Activated CD8-positive, alpha-beta memory T cell treated with anti-CD3 and anti-CD28 coated beads for 24 hours (primary cell): ENCODE measurements at regions not wholly inside any gene's neighbourhood (a gene's known extent, or its start where the extent isn't known, plus 50 kb on each side); places are given as distances from the start of the nearest gene placed in this dataset.
"Not testable (repeated sequence)": the region's sequence is repeated elsewhere in the genome, so short reads cannot be mapped to it uniquely, and the experiment has no call there.

ENCODE experiments used
- DNase-seq: peaks from one replicate; pipeline ENCODE4 v3.0.0-alpha.2; 2020

DNA sequence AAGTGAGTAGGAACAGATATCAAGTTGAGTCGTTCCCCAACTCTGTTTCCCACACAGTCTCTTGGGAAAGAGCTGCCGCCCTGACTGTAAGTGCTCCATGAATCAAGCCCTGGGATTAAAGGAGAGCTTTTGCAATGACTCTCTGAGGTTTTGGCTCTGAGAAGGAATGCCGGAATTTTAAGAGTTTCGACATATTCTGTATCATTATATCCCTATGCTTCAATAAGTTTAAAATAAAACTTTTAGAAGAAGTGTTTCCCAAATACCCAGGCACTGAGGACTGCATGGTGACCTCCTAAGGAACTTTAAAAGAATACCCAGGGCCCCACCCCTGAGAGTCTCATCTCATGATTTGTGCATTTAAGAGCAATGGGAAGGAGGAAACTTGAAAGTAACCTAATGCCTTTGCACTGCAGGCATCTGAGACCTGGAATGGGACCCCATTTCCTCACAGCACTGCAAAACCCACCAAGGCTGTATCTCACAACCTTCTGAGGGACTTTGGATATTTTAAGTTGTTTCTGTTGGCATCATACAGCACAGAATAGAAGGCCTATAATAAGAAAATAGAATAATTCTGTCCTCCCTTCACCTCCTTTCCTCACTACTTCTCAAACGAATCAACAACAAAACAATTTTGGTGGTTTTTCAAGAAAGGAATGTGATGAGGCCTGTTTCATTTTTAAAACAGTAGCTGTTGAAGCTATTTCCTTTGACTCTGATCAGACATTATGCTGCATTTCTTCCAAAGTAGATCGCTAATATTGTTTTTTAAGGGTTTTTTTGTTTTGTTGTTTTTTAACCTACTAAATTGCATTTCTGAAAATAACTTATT lies 121.2 kb downstream of the GASK1B start:
- no peak for DNase-seq

GRCh38 chr4:158050942-158051341 lies 121.9 kb downstream of the GASK1B start:
- no peak for DNase-seq

DNA sequence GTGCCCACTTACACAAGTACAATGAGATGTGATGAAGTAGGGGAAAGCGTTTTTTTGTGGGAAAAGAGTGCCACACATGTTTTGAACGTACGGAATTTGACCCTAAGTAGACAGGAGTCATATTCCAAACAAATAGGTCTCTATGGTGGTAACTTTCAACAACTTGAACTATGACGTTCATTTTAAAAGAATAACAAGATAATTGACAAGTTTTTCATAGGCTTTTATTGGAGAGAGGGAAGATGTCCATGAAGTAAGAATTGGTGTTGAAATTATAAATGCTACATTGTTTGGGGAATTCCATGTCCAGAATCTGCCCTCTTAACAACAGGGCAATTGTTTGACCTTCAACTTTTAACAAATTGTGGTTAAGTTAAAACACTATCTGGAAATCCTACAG lies 126.5 kb downstream of the GASK1B start:
- no peak for DNase-seq

DNA sequence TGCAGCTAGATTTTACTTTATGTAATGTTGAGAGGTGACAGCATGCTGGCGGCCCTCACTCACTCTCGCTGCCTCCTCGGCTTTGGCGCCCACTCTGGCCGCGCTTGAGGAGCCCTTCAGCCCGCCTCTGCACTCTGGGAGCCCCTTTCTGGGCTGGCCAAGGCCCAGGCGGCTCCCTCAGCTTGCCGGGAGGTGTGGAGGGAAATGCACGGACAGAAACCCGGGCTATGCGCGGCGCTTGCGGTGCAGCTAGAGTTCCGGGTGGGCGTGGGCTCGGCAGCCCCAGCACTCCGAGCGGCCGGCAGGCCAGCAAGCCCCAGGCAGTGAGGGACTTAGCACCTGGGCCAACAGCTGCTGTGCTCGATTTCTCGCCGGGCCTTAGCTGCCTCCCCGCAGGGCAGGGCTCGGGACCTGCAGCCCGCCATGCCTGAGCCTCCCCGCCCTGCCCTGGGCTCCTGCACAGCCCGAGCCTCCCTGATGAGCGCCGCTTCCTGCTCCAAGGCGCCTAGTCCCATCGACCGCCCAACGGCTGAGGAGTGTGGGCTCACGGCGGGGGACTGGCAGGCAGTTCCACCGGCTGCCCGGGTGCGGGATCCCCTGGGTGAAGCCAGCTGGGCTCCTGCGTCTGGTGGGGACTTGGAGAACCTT lies 128.7 kb downstream of the GASK1B start:
- no peak for DNase-seq

DNA sequence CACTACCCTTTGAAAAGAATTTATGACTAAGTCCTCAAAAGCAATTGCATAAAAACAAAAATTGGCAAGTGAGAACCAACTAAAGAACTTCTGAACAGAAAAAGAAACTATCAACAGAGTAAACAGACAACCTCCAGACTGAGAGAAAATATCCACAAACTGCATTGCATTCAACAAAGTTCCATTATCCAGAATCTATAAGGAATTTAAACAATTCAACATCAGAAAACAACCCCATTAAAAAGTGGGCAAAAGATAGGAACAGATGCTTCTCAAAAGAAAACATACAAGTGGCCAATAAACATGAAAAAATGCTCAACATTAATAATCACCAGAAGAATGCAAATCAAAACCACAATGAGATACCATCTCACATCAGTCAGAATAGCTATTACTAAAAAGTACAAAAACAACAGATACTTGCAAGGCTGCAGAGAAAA lies 130.2 kb downstream of the GASK1B start:
- no peak for DNase-seq

- DNase-seq: no peak
Measured at GRCh38 chr4:158038718-158039117, 134.1 kb downstream of the GASK1B start.

DNA sequence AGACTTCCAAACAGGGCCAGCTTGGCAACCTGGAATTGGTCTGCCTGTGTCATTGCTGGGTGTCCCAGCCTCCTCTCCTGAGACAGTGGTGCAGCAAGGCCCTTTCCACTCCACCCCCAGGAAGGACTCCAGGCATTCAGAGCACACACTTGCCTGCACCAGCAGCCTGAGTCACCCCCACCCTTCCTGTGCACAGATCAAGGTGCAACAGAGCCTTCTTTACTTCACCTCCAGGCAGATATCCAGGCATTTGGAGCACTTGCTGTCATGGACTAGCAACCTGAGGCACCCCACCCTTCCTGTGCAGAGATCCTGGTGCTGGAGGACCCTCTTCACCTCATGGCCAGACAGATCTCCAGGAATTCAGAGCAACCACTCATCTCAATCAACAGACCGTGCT lies 135.8 kb downstream of the GASK1B start:
- DNase-seq: no peak

DNA sequence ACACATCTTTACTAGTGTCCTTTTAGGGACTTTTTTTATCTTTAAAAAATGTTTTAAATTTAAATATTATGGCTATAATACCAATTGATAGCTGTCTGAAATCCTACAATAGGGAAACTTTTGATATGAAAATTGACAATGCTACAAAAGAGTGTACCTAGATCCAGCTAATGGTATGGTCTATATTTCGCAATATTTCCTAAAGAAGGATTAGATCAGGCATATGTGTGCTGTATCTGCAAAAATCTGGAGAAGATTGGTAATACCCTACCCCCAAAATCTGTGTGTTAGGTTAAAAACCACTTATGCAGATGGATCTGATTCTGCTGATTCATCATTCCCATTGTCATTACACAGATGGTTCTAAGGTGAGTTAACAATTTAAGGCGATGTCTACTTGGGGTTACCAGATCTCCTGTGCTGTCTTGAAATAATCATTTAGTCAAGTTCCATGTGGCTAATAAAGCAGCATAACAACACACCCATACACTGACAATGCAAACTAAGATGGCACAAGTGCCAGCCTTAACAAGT lies 137.1 kb downstream of the GASK1B start:
- DNase-seq: no peak

- DNase-seq: no peak
Measured at GRCh38 chr4:158033416-158034120, 139.3 kb downstream of the GASK1B start.

- DNase-seq: no peak
Measured at GRCh38 chr4:158032733-158033415, 140.0 kb downstream of the GASK1B start.

DNA sequence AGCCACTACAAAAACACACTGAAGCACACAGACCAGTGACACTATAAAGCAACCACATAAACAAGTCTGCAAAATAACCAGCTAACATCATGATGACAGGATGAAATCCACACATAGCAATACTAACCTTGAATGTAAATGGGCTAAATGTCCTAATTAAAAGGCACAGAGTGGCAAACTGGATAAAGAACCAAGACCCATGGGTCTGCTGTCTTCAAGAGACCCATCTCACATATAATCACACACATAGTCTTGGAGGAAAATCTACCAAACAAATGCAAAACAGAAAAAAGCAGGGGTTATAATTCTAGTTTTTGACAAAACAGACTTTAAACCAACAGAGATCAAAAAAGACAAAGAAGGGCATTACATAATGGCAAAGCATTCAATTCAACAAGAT lies 144.4 kb downstream of the GASK1B start:
- not testable (repeated sequence) for DNase-seq

DNA sequence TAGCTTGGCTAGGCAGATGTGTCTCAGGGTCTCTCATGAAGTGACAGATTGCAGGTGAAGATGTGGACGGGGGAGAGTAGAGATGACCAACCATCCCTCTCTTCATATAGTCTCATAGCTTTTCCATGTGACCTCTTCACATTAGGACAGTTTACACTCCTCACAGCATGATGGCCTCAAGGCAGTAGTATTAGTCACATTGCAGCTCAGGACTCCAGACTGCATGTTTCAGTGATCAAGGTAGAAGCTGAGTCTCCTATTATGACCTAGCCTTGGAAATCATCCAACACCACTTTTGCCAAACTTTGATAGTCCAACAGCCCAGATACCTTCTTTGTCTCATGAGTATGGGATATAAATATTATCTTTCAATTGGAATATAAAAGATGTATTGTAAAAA lies 147.7 kb downstream of the GASK1B start:
- DNase-seq: no peak

GRCh38 chr4:158020734-158021346 lies 152.0 kb downstream of the GASK1B start:
- no peak for DNase-seq

DNA sequence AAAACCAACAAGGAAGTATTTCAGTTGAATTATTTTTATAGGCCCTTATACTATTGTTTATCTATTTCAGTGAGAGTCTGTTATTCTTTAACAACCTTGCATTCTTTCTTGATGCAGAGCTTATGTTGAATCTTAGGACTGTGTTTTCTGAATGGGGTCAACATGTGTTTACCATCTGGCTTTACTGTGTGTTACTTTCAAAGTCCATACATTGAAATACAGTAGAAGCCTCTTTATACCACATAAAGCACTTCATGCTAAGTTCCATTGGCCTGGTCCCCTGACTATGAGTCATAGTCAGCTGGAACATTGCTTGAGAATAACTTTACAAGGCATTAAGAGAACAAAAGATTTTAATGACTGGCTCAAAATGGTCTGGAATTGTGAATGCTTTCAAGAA lies 152.6 kb downstream of the GASK1B start:
- DNase-seq: no peak

DNA sequence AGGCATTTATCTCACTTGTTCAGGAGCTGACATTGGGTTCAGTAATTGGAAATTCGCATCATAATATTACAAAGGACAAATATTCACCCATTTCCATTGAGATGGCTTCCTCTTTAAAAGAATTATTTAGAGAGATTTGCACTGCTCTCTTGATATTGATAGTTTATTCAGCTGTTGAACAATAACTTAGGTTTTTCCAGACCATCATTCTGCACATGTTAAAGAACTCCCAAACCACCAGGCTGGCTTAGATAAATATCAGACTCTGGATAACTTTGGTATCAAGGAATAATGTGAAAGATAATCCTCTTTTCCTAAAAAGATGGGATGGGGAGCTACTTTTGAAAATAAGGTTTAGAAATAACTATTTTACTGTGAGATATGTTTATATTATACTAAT lies 154.0 kb downstream of the GASK1B start:
- no peak for DNase-seq

DNA sequence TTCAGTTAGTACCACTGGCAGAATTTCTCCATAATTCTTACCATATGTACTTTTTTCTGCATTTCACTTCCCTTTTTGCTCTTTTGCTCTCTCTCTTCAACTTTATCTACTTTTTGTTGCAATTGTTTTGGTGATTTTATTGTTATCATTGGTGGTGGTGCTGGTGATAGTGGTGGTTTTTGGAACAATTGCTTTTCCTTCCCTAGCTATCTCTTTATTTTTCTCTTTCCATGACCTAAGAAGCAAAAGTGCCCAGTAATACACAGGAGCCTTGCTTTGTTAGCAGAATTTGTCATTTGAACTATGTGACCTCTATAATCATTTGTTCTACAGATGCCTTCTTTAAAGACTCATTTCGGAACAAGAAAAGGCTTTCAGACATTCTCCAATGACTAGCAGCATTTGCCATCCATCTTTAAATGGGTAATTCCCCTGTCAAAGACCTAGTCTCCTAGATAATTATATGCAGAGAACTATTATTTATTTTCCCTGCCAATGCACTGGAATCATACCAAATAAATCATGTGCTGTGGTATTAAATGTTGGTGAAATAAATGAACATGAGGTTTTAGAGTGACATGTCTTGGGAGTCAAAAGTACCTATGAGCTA lies 154.5 kb downstream of the GASK1B start:
- no peak for DNase-seq

DNA sequence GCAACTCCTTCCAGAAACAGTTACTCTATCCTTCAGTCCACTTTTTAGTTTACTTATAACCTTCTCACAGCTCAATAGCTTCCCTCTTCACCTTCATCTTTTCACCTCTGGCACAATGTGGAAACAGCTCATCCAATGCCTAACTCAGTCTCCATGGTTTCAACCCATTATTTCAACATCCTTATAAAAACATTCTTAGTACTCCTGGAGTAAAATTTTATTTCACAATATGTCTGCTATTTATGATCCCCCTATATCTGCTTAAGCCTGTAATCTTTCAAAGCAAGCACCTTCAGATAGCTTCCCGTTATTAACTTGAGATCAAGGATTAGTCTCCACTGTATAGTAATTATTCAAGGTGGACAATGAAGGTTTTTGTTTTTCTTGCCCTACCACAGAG lies 156.3 kb downstream of the GASK1B start:
- no peak for DNase-seq

DNA sequence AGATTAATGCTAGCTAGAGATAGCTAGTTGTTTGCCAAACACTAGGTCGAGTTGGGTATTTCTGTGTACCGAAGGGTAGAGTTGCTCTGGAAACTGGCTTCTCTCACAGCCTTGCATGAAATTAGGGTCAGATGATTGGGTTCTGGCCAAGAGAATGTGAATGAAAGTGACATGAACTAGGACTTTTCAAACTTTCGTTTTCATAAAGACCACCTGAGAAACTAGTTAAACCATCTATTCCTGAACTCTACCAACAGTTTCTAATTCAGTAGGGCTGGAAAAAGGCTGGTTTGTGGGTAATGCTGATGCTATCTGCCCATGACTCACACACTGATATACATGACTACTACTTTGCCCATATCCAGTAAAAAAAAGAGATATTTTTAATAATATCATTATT lies 157.6 kb downstream of the GASK1B start:
- no peak for DNase-seq

DNA sequence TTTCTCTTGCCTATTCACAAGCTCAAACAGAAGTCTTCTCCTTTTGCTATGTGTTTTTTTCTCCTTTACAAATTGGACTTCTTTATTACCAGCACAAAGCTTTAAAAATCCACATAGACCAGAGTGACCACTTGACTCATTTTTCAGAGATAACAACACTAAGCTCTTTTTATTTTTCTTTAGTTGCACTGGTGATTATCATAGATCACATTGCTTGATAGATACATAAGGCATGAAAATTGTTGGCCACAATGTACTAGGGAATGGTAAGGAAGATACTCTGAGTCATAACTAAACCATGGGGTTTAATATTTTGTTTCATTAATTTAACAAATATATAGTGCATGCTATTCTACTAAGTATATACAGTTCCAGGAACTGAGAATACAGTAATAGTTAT lies 159.0 kb downstream of the GASK1B start:
- no peak for DNase-seq

DNA sequence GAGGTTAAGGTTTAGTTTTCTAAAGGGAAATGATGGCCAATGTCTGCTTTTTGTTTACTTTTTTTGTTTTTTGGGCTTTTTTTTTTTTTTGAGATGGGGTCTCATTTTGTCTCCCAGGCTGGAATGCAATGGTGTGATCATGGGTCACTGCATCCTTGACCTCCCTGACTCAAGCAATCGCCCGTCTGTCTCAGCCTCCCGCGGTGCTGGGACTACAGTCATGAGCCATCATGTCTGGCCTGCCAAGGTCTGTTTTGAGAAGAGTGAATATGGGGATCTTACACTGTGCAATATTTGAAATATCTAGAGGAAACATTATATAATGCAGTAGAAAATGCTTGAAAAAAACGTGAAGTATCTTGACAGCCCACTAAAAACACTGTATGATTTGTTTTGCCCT lies 162.5 kb downstream of the GASK1B start:
- DNase-seq: no peak

DNA sequence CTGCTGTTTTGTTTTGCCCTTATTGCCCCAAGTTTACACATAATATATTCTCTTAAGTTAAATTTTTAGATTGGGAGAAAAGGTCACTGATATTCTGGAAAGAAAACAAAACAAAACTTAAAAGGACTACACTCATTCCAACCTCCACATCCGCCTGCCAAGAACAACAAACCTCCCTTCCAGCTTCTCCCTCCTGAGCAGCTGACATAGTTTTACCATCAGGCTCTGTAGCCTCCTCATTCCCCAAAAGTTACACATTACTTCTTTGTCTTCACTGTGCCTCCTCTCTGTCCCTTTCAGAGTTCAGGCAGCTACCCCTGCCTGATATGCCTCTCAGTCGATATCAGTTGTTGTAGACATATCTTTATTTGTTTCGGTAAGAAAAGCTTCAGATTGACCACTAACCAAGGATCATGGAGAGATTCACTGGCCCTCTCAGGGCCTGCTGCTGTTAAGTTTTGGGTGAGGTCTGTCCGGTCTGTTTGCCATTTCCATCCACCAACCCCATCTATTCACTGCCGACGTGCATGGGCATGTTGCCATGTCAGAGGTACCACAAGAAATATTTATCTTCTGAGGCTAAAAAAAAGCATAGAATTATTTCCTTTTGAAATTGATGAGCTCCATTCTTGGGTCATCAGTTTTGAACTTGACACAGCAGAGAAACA lies 164.1 kb downstream of the GASK1B start:
- no peak for DNase-seq

- DNase-seq: no peak
Measured at GRCh38 chr4:158007566-158007965, 165.3 kb downstream of the GASK1B start.
